NB4 (cell line): ENCODE measurements at regions not wholly inside any gene's neighbourhood (a gene's known extent, or its start where the extent isn't known, plus 50 kb on each side); places are given as distances from the start of the nearest gene placed in this dataset.

Experiments used
- CTCF ChIP-seq: IDR thresholded peaks from one replicate; pipeline ENCODE4 v1.5.1; 2012; ENCODE audit warnings: low read depth, low read length
- MAX ChIP-seq: IDR thresholded peaks from 2 replicates; pipeline ENCODE4 v1.6.1; 2011; ENCODE audit warnings: low read depth, low read length
- MYC ChIP-seq: IDR thresholded peaks from 2 replicates; pipeline ENCODE4 v1.6.1; 2011; ENCODE audit warnings: low read depth, low read length
- POLR2A ChIP-seq: IDR thresholded peaks from 2 replicates; pipeline ENCODE4 v1.6.1; 2011; ENCODE audit warnings: mild to moderate bottlenecking; ENCODE audit not compliant: insufficient read length; ENCODE audit errors: extremely low read depth

GRCh38 chr14:54186821-54187763 is 209.7 kb upstream of the CDKN3 start:
- TF ChIP-seq POLR2A (no peak), CTCF (no peak), MAX (no peak), MYC (no peak)
